ENCODE measurements at regions not wholly inside any gene's neighbourhood (a gene's known extent, or its start where the extent isn't known, plus 50 kb on each side); places are given as distances from the start of the nearest gene placed in this dataset.

DNA sequence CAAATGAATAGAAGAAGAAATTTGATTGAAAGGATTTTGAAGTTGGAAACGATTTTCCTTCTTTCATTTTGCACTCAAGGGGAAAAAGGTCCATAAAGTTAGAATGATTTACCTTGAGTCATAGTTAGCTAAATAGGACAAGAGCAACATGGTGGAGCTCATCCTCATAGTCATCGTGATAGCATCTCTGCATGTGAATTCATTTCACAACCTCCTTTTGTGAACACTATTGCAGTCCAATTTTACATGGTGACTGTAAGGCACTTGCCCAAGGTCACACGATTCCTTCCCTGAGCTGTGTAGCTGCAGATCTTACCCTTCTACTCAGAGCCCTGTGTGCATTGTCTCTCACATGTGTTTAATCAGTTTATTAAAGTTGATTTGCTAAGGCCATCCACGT, 359.8 kb upstream of the C2CD4B start:
- no peak for TF ChIP-seq CTCF (conservative IDR thresholded peaks at IDR 0.05; ENCODE audit: low read length)
- no peak for TF ChIP-seq EZH2phosphoT487 (IDR thresholded peaks at IDR 0.05; ENCODE audit: borderline replicate concordance, low read depth, low read length)
